ENCODE measurements at regions not wholly inside any gene's neighbourhood (a gene's known extent, or its start where the extent isn't known, plus 50 kb on each side); places are given as distances from the start of the nearest gene placed in this dataset.
"Not testable (repeated sequence)": the region's sequence is repeated elsewhere in the genome, so short reads cannot be mapped to it uniquely, and the experiment has no call there.

DNA sequence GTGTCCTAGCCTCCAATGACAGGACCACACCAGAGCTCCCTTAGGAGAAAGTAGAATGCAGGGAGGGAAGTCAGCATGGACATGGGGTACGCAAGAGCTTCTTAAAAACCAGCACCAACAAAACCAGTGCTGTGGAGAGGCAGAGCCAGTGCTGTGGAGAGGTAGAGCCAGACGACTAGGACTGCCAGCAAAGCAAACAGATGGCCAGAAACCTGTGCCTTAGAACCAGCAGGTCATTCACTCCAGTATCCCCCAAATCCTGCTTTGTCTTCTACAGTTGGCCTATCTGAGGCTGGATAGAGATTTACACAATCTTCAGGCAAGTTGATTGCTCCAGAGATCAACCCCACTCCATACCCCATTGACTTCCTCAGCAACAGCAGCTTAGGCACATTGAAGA lies 459.9 kb upstream of the CAMK1G start:
- no peak for DNase-seq (ENCODE audit: low read depth)

DNA sequence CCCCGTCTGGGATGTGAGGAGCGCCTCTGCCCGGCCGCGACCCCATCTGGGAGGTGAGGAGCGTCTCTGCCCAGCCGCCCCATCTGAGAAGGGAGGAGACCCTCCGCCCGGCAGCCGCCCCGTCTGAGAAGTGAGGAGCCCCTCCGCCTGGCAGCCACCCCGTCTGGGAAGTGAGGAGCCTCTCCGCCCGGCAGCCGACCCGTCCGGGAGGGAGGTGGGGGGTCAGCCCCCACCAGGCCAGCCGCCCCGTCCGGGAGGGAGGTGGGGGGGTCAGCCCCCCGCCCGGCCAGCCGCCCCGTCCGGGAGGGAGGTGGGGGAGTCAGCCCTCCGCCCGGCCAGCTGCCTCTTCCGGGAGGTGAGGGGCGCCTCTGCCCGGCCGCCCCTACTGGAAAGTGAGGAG lies 454.4 kb upstream of the CAMK1G start:
- DNase-seq (ENCODE audit: low read depth) = not testable (repeated sequence)

DNA sequence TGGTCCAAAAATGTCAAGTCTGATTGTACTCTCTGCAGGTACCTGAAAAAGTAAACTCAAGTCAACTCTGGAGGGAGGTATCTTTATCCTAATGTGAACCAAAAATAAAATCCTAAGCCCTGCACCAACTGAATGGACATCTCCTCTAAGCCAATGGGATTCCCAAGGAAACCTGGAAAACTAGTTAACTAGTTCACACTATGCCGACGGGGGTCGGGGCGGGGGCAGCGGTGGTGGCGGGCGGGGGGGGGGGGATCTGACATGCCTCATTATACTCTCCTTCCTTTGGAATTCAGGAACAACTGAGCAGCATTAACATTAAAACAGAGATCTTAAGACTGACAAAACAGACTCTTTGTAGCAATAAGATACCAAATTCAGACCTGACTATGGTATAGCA lies 452.6 kb upstream of the CAMK1G start:
- no peak for DNase-seq (ENCODE audit: low read depth)

DNA sequence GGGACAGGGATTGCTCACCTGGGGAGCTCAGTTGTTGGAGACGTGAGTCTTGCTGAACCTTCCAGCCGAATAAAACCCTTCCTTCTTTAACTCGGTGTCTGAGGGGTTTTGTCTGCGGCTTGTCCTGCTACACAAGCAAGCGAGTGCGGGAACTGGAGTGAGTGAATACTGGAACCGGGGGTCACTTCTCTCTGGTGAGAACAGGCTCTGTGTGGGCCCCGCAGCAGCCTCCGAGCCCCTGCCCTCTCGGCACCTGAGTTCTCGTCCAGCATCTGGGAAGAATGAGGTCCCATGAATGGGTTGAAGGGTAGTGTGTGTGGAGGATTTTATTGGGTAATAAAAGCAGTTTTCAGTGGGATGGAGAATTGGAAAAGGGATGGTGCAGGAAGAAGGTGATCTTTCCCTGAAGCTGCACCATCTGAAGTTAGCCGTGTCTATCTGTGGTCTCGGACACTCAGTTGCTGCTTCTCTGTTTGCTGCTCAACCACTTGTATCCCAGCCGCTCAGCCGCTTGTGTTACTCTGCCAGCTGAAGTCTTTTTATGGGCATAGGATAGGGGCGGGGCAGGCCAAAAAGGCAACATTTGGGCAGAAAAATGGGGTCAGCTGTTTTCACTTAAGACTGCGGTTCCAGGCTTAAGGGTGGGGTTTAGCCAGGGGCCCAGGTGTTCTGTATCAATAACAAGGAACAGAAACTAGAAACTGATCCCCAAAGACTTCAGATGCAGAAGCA lies 450.6 kb upstream of the CAMK1G start:
- no peak for DNase-seq (ENCODE audit: low read depth)

DNA sequence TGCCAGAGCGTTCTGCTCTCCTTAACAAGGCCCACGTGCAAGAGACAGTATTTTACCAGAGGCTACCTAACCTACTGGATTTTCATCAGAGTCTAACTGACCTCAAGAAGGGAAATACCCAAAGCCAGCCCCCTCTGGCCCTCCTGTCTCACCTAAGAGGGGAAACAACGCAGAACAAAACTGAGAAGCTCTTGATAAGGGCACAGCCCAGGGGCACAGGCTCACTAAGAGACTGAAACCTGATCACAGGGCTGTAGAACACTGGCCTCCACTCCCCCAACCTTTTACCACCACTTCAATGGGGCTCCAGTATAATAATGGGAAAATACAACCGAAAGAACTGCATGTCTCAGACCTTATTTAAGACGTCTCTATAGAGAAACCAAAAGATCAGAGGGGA lies 449.5 kb upstream of the CAMK1G start:
- DNase-seq (ENCODE audit: low read depth) = no peak

DNA sequence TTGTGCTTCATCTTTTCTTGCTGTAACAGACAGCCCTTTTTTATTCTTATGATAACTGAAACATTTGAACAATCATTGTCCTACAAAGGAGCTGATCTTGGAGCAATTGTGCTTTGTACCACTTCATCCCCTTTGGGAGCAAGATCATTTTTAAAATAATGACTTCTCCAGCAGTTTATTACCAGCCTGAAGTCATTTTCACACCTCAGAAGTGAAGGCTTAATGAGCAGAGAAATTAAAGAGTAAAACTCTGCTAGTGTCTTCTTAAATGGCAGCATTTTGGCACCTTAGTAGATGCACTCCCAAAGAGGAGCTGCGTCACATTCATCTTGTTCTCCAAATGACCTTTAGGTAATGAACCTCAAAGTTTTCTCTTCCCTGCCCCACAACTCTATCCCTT lies 439.6 kb upstream of the CAMK1G start:
- no peak for DNase-seq (ENCODE audit: low read depth)

DNA sequence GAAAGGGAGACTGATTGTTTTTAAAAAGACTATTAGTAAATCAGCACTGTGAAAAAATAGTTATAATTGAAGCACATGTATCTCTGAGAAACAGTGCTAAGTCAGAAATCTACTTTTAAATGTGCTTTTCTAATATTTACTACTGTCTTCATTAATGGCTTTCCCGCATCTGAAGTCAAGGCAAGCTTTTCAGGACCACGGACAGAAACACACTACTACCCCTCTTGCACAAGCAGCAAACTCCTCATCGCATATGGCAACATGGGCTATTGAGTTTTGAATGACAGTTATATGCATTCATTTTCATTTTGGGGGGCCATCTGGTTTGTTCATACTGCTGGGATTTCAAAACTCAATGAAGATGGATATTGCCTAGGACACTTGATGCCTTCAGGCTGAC lies 433.4 kb upstream of the CAMK1G start:
- DNase-seq (ENCODE audit: low read depth) = no peak

DNA sequence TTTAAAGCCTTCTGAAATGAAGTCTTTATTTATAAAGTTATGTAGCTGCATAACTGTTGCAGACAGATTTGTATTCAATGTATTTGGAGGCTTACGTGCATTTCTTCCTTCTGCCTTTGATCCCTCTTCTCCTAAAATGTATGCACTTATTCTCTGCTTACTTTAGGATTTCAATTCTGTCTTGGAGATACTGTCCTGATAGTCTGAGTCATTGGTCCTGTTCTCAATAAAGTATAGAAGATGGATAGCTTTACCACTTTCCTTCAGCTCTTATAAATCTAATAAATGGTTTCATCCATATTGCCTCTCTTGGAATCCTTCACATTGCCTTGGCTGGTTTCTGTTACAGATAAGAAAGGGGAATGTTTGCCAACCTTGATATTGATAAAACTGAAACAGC lies 430.1 kb upstream of the CAMK1G start:
- DNase-seq (ENCODE audit: low read depth) = no peak

DNA sequence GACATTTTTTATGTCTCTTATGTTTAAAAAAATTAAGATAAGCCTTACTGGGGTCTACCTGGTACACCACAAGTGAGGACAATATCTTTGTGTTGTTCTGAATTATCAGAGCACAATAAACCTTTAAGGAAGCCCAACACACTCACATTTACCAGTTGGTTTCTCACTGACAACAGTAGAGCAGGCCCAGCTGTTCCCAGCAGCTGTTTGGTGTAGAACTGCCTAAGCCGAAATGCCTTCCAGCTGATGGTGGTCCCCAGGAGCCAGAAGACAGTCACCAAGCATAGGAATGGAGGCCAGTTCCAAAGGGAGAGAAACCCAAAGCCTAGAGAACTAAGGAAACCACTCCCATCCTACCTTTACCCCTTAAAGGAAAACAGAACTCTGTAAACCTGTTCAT lies 428.6 kb upstream of the CAMK1G start:
- no peak for DNase-seq (ENCODE audit: low read depth)

DNA sequence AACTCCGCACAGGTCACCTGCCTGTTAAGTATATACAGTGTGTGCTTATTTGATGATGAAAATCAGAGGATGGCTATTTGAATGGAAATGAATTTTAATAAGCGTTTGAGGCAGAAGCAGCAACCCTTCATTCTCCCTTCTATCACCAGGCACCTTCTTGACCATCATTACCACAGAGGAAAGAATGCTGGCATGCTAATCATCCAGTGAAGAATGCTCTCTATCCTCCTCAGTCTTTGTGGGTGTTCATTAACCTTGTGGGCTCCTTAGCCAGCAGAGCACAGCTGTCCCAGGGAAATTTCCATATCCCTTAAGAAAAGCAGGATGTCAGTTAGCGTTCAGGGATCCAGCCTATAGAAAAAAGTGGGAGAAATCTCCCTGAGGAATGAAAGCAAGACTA lies 428.0 kb upstream of the CAMK1G start:
- DNase-seq (ENCODE audit: low read depth) = no peak

DNA sequence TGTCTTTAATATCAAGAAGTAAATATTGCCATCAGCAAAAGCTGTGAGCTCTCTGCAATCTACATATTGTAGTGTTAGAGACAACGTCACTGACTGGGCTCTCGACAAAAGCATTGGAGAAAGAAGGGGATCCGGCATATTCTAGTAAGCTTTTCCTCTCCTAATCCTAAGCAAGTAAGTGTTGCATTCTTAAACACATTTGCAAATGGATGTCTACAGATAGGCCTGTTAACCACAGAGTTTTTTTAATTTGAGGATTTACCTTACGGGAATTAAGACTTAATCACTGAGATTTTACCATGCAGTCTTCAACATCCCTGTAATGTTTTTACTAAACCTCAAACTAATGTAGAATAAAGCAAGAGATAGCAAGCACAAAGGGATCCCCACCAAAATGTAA lies 426.5 kb upstream of the CAMK1G start:
- DNase-seq (ENCODE audit: low read depth) = no peak

DNA sequence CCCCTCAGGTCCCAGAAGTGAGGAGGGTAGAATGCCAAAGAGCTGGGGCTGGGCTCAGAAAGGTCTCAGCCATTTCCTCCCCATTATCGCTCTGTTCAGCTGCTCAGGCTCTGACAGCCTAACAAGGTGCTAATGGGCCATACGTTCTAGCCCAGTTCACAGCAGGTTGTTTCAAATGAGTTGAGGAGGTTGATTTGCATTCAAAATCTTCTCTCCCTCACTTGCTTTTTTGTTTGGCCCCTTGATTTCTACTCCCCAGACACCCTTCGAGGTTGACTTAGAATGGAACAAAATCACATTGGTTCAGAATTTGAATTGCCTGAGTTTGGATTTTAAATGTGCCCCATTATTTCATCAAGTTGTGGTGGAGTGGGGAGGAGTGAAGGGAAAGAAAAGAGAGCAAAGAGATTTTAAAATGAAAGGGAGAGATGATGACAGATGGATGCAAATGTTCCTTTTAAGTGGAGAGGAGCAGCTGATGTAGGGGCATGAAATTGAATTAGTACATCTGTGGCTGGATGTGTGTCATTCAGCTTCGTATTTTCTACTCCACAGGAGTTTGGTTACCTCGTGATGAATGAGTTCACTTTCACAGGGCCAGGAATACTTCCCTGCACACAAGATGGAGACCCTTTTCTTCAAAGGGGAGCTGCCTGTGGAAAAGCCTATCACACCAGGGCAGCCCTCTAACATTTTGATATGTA lies 425.8 kb upstream of the CAMK1G start:
- no peak for DNase-seq (ENCODE audit: low read depth)

DNA sequence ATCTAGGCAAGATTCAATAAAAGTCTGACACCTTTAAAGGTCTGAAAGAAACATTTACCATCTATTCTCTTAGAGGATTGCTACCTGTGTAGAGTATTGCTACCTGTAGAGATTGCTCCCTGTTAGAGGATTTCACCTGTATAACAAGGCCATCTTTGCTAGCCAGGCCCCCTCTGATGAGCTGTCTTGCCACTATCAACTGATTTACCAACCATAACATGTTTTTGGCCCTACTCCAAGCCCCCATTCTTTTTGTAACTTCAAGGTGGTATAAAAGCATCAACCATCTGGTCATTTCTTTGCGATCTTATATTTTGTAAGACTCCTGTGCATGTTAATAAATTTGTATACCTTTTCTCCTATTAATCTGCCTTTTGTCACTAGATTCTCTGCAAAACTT lies 424.7 kb upstream of the CAMK1G start:
- no peak for DNase-seq (ENCODE audit: low read depth)

DNA sequence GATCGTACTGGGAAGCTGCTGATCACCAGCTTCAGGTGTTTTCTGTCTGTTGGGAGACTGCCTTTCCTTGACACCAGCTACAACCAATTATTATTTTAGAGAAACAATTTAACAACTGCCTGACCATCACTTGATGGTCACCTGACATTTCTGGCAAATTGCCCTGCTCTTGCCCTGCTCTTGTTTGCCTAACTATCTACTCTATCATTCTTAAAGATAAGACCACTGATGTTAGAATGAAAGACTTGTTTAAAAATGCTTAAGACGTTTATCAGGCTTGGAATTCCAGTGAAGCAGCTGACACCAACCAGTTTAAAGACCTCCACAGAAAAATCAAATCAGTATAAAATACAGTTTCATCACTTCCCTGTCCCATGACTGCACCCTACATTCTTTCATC lies 423.3 kb upstream of the CAMK1G start:
- no peak for DNase-seq (ENCODE audit: low read depth)

DNA sequence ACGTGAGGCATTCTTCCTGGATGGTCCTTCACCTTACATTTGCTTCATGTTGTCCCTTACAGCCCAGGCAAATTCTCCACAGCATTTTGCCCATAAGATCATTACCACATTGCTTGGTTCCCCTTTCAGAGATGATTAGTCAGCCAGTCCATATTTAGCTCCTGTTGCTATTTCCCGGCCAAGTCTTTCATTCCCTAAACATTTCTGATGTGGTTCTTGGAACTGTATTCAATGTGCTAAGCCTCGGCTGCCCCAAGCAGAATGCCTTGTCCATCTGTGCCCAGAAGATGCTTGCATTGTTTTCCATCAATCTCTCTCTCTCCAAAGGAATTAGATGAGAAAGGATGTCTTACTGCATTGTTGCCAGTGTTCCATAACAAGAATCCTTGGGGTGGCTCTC lies 420.9 kb upstream of the CAMK1G start:
- DNase-seq (ENCODE audit: low read depth) = no peak

DNA sequence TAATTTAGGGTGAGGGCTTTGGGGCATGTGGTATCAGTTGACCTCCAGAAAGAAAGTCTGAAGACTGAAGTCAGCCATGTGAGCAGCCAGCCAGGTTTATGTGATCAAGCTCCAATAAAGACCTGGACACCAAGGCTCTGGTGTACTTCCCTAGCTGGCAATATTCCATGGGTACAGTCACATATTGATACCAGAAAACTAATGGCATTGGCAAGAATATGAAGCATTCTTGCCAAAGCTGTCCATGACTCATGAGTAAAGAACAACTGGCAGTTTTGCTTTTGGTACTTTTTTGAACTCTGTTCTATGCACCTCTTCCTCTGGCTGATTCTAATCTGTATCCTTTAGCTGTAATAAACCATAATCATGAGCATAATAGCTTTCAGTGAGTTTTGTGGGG lies 415.3 kb upstream of the CAMK1G start:
- DNase-seq (ENCODE audit: low read depth) = no peak

DNA sequence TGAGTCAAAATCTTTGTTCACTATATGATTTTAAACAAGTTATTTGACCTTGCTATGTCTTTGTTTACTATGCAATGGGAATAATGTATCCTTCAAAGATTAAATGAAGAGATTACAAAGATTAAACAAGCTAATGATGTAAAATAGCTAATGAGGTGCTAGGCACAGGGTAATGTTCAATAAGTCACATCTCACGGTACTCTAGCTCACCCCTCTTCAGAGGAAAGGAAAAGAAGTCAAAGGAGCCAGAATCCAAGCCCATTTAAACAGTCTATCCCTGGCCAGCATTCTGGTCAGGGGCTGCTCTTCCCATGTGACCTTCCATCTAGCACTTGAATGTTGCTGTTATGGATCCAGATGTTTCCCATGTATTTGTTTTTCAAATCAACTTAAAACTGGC lies 412.4 kb upstream of the CAMK1G start:
- DNase-seq (ENCODE audit: low read depth) = no peak

DNA sequence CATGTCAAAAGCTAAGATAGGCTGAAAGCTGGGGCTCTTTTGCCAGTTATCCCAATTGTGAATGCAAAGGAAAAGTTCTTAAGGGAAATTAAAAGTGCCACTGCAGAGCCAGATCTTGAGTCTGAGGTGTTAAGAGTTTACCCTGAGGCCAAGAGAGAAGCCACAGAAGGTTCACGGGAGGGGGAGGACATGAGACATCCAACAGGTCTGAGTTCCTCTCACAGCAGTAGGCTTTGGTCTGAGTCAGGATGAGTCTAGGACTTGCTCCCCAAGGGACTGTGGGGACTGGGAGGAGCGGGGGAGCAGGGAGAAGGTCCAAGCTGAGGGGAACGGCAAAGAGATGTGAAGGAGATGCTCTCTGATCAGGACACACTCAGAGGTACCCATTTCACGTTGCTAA lies 411.2 kb upstream of the CAMK1G start:
- DNase-seq (ENCODE audit: low read depth) = no peak

DNA sequence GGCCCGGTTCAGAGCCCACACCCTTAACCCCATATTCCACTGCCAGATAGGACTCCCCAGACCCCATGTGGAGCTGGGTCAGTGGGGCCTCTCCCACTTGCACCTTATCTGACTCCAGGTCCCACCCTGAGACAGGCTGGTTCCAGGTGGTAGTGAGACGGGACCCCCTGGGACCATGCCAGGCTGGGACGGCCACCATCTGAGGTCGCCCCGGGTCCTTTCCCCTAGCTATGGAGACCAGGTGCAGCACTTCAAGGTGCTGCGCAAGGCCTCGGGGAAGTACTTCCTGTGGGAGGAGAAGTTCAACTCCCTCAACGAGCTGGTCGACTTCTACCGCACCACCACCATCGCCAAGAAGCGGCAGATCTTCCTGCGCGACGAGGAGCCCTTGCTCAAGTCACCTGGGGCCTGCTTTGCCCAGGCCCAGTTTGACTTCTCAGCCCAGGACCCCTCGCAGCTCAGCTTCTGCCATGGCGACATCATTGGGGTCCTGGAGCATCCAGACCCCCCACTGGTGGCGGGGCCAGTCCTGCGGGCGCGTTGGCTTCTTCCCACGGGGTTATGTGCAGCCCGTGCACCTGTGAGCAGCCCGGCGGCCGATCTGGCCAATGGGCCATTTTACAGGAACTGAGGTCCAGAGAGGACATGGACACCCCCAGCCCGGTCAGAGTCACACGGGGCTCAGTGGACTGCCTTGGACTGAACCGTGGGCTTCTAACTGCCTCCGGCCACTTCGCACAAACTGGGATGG lies 410.5 kb upstream of the CAMK1G start:
- not testable (repeated sequence) for DNase-seq (ENCODE audit: low read depth)

DNA sequence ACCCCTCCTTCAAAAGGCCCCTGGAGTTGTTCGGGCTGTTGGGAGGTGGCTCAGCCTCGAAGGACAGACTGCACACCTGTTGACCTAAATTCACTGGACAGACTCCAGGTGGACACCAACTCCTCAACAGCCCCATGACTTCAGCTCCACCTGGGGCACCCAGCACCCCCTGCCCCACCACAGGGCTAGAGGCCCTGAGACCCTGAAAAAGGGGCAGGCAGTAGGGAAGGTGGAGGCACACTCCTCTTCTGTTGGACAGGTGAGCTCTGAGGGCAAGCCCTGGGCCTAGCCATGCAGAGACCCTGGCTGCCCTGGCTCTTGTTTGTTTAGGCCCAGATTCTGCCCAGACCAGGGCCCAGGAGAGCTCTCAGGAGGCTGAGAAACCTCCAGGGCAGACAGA lies 409.7 kb upstream of the CAMK1G start:
- not testable (repeated sequence) for DNase-seq (ENCODE audit: low read depth)

DNA sequence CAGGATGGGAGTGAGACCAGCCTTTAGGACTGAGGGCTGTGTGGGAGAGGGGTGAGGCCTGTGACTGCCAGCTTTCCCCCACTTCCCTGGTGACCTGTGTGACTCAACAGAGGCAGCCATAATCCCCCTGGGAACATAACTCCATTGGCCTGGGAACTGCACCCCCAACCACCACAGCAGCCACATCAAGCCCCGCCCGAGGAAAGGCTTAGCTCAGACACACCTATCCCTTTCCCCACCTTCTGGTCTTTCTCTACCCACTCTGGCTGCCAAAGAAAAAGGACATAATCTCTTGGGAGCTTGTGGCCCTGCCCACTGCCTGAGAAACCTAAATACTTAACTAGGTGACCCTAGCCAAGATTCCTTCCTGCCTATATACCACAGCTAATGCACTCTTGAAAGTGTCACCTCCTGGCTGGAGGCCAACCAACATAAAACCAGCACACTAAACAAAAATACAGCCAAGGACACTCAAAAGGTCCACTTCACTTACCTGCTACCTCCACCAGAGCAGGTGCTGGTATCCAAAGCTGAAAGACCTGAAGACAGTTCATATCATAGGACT lies 406.6 kb upstream of the CAMK1G start:
- no peak for DNase-seq (ENCODE audit: low read depth)

DNA sequence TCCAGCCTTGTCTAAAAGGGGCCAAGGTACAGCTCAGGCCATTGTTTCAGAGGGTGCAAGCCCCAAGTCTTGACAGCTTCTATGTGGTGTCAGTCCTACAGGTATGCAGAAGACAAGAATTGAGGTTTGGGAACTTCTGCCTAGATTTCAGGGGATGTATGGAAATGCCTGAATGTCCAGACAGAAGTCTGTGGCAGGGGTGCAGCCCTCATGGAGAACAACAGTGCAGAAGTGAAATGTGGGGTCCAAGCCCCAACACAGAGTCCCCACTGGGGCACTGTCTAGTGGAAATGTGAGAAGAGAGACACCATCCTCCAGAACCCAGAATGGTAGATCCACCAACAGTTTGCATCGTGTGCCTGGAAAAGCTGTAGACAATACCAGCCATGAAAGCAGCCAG lies 400.3 kb upstream of the CAMK1G start:
- no peak for DNase-seq (ENCODE audit: low read depth)

DNA sequence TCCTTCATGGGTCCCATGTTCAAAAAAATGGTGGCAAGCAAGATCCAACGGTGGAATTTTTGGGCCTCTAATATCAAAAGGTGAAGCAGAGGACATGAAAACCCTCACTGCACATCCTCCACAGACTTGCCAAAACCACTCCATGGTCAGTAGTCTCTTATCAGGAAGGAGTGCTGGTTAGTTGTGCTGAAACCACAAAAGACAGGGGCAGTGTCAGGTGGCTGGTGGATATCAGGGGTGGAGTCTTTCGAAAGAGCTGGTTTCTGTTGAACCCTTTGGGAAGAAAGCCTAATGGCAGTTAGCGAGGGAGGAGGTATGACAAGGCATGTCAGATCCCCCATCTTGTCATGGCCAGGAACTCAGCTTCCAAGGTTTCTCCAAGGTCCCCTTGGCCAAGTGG lies 395.9 kb upstream of the CAMK1G start:
- no peak for DNase-seq (ENCODE audit: low read depth)
